SK-N-SH (cell line): ENCODE measurements at regions not wholly inside any gene's neighbourhood (a gene's known extent, or its start where the extent isn't known, plus 50 kb on each side); places are given as distances from the start of the nearest gene placed in this dataset.

Source experiments
- CTCF ChIA-PET: fragments of 300-600, 350-600 bp; formaldehyde crosslinking; extraction: SDS; loops from one replicate; lab custom pipeline; 2021; lab: Yijun Ruan, JAX
- POLR2A ChIA-PET: fragments of 350-600 bp; sonication (Branson Sonifier 250); formaldehyde crosslinking; extraction: SDS; loops from one replicate; lab custom pipeline; 2020; ENCODE audit warnings: antibody characterized with exemption, inconsistent platforms; lab: Yijun Ruan, JAX
- DNase-seq: peaks from one replicate; pipeline ENCODE4 v3.0.0; 2012
- H2AFZ ChIP-seq: fragments of 200-600 bp; sonication (generic); 2 replicates; pipeline ENCODE4 v1.8.1; 2016; ENCODE audit warnings: antibody characterized with exemption, mild to moderate bottlenecking, low read depth
- H3F3A ChIP-seq: fragments of 200-600 bp; sonication (generic); replicated peaks from 2 replicates; pipeline ENCODE3; 2016; ENCODE audit warnings: antibody characterized with exemption, mild to moderate bottlenecking; ENCODE audit not compliant: insufficient read depth
- H3K27ac ChIP-seq, 2 experiments: fragments of 200-500 bp in 1 of 2; fragments of 200-600 bp in 1 of 2; sonication (Bioruptor generic) in 1 of 2; sonication (generic), shearing (Covaris generic) in 1 of 2; 2 replicates each; pipeline versions ENCODE4 v1.5.1 to v1.6.1; 2014 to 2016; ENCODE audit warnings: low read depth in 2 of 2, inconsistent platforms in 1 of 2, low read length in 1 of 2, mild to moderate bottlenecking in 1 of 2, mixed read lengths in 1 of 2
- H3K27me3 ChIP-seq: fragments of 200-600 bp; sonication (generic), shearing (Covaris generic); 2 replicates; pipeline ENCODE4 v1.6.1; 2016; ENCODE audit warnings: mixed run types; ENCODE audit not compliant: insufficient read depth
- H3K36me3 ChIP-seq, 2 experiments: fragments of 200-500 bp in 1 of 2; fragments of 200-600 bp in 1 of 2; sonication (Bioruptor generic) in 1 of 2; sonication (generic) in 1 of 2; replicated peaks in 1 of 2; 2 replicates each; pipeline versions ENCODE3 to v1.5.1; 2014 to 2016; ENCODE audit warnings: low read length in 1 of 2, mild to moderate bottlenecking in 1 of 2; ENCODE audit not compliant: insufficient read depth in 2 of 2, control insufficient read depth in 1 of 2
- H3K4me1 ChIP-seq, 2 experiments: fragments of 200-500 bp in 1 of 2; fragments of 200-600 bp in 1 of 2; sonication (Bioruptor generic) in 1 of 2; sonication (generic), shearing (Covaris generic) in 1 of 2; 2 replicates each; pipeline versions ENCODE4 v1.5.1 to v1.6.1; 2014 to 2016; ENCODE audit warnings: low read depth in 1 of 2, low read length in 1 of 2, mixed run types in 1 of 2; ENCODE audit not compliant: insufficient read depth in 2 of 2, control insufficient read depth in 1 of 2
- H3K4me2 ChIP-seq: fragments of 200-600 bp; sonication (generic), shearing (Covaris generic); 2 replicates; pipeline ENCODE4 v1.6.1; 2017; ENCODE audit warnings: mixed run types
- H3K4me3 ChIP-seq, 2 experiments: fragments of 200-500 bp in 1 of 2; fragments of 200-600 bp in 1 of 2; sonication (Bioruptor generic) in 1 of 2; sonication (generic), shearing (Covaris generic) in 1 of 2; 2 replicates each; pipeline versions ENCODE4 v1.5.1 to v1.8.1; 2014 to 2016; ENCODE audit warnings: low read depth in 2 of 2, inconsistent platforms in 1 of 2, low read length in 1 of 2, mild to moderate bottlenecking in 1 of 2, mixed read lengths in 1 of 2, moderate library complexity in 1 of 2
- H3K79me2 ChIP-seq: fragments of 200-600 bp; sonication (generic); 2 replicates; pipeline ENCODE4 v1.8.1; 2017; ENCODE audit warnings: mild to moderate bottlenecking; ENCODE audit not compliant: insufficient read depth
- H3K9ac ChIP-seq: fragments of 200-600 bp; sonication (generic); 2 replicates; pipeline ENCODE4 v1.6.1; 2017; ENCODE audit warnings: mixed run types
- H3K9me2 ChIP-seq: fragments of 200-600 bp; sonication (generic); 2 replicates; pipeline ENCODE4 v1.6.1; 2017; ENCODE audit warnings: mixed run types
- H3K9me3 ChIP-seq: fragments of 200-600 bp; sonication (generic); 2 replicates; pipeline ENCODE4 v1.6.1; 2017; ENCODE audit warnings: mixed run types, mild to moderate bottlenecking, moderate library complexity
- H4K20me1 ChIP-seq: fragments of 200-600 bp; sonication (generic); 2 replicates; pipeline ENCODE4 v1.6.1; 2017; ENCODE audit warnings: mild to moderate bottlenecking, mixed run types; ENCODE audit not compliant: insufficient read depth
- CHD2 ChIP-seq: fragments of 150-350 bp; IDR thresholded peaks from 2 replicates; pipeline ENCODE4 v1.6.1; 2018; ENCODE audit warnings: low read length; ENCODE audit not compliant: partially characterized antibody
- CTCF ChIP-seq: fragments of 200-600 bp; sonication (generic); IDR thresholded peaks from 2 replicates; pipeline ENCODE4 v1.6.1; 2017; ENCODE audit warnings: antibody characterized with exemption, mild to moderate bottlenecking, moderate library complexity
- ELF1 ChIP-seq: IDR thresholded peaks from 2 replicates; pipeline ENCODE4 v1.4.0; 2012
- EZH2phosphoT487 ChIP-seq: fragments of 200-600 bp; sonication (generic); IDR thresholded peaks from 2 replicates; pipeline ENCODE4 v1.6.1; 2017; ENCODE audit warnings: low read depth, mixed run types, mild to moderate bottlenecking, antibody characterized with exemption, moderate library complexity, borderline replicate concordance
- FOSL2 ChIP-seq: IDR thresholded peaks from 2 replicates; pipeline ENCODE4 v1.4.0; 2012; ENCODE audit warnings: low read depth, mild to moderate bottlenecking, moderate library complexity, borderline replicate concordance
- FOXM1 ChIP-seq: IDR thresholded peaks from 2 replicates; pipeline ENCODE4 v1.4.0; 2012; ENCODE audit warnings: low read depth, mild to moderate bottlenecking
- GABPA ChIP-seq: IDR thresholded peaks from 2 replicates; pipeline ENCODE4 v1.4.0; 2012; ENCODE audit warnings: low read depth, mild to moderate bottlenecking
- JUND ChIP-seq: IDR thresholded peaks from 2 replicates; pipeline ENCODE4 v1.4.0; 2012
- NFIC ChIP-seq: IDR thresholded peaks from 2 replicates; pipeline ENCODE4 v1.4.0; 2012; ENCODE audit warnings: borderline replicate concordance
- POLR2AphosphoS5 ChIP-seq: IDR thresholded peaks from 2 replicates; pipeline ENCODE4 v1.6.1; 2012; ENCODE audit warnings: low read depth, low read length
- RAD21 ChIP-seq: IDR thresholded peaks from 2 replicates; pipeline ENCODE4 v1.6.1; 2012; ENCODE audit warnings: mild to moderate bottlenecking, low read length
- RFX5 ChIP-seq: IDR thresholded peaks from 2 replicates; pipeline ENCODE4 v1.6.1; 2012; ENCODE audit warnings: mild to moderate bottlenecking, improper control_type of control experiment, low read length
- SIN3A ChIP-seq: IDR thresholded peaks from 2 replicates; pipeline ENCODE4 v1.6.1; 2012; ENCODE audit warnings: low read depth, mild to moderate bottlenecking, low read length, moderate library complexity, borderline replicate concordance
- TAF1 ChIP-seq: IDR thresholded peaks from 2 replicates; pipeline ENCODE4 v1.6.1; 2012; ENCODE audit warnings: low read depth, mild to moderate bottlenecking, low read length, moderate library complexity, borderline replicate concordance
- TCF12 ChIP-seq: IDR thresholded peaks from 2 replicates; pipeline ENCODE4 v1.4.0; 2012
- USF1 ChIP-seq: IDR thresholded peaks from 2 replicates; pipeline ENCODE4 v1.4.0; 2012; ENCODE audit warnings: low read depth, borderline replicate concordance
- WGBS: methylation state at CpG from one replicate; pipeline ENCODE4 v1.1.6; 2017; ENCODE audit warnings: low lambda C conversion rate; 5-methylcytosine and 5-hydroxymethylcytosine counted together
- TF ChIP-seq, protein P1 (sequence below): fragments of 150-350 bp; IDR thresholded peaks from 2 replicates; pipeline ENCODE4 v1.6.1; 2017; ENCODE audit warnings: antibody characterized with exemption, low read length, low read depth, borderline replicate concordance
- TF ChIP-seq, protein P2 (sequence below): fragments of 150-350 bp; IDR thresholded peaks from 2 replicates; pipeline ENCODE4 v1.6.1; 2016; ENCODE audit warnings: mild to moderate bottlenecking, low read depth, low read length

DNA sequence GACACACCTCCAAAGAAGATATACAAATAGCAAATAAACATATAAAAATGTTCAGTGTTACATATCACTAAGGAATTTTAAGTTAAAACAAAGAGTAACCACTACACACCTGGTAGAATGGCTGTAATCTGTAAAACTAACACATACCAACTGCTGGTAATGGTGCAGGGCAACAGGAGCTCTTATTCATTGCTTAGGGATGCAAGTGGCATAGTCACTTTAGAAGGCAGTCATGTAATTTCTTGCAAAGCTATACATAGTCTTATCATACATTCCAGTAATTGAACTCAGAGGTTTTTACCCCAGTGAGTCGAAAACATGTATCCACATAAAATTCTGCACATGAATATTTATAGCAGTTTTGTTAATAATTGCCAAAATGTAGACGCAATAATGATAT, 906.8 kb upstream of the CITED2 start:
- H3K27ac ChIP-seq: no peak overlapping the region
- no peaks in the 10 kb centered on the region for H3K27me3 ChIP-seq
- ChIA-PET POLR2A (no interaction called here), CTCF (interaction anchor here (1.4 kb wide), 1 partner anchor 26 kb away, joined by 3 read pairs; no protein-coding TSS in a partner anchor)
- H3K4me1 ChIP-seq: no peaks in the 10 kb centered on the region; a peak in 1 of 4 replicates
- no peaks in the 10 kb centered on the region for H3K36me3 ChIP-seq
- 80% methylated on average over 2 of the region's 2 CpGs for WGBS
- no peaks in the 10 kb centered on the region for H3K79me2 ChIP-seq
- H3K4me3 ChIP-seq: no peak overlapping the region
- TF ChIP-seq FOXM1: no peak
- TF ChIP-seq, protein P1, sequence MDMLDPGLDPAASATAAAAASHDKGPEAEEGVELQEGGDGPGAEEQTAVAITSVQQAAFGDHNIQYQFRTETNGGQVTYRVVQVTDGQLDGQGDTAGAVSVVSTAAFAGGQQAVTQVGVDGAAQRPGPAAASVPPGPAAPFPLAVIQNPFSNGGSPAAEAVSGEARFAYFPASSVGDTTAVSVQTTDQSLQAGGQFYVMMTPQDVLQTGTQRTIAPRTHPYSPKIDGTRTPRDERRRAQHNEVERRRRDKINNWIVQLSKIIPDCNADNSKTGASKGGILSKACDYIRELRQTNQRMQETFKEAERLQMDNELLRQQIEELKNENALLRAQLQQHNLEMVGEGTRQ: no peak
- TF ChIP-seq SIN3A: no peak
- no peak for TF ChIP-seq NFIC
- no peak for TF ChIP-seq TAF1
- no peak for TF ChIP-seq EZH2phosphoT487
- no peak for TF ChIP-seq RAD21
- TF ChIP-seq POLR2AphosphoS5: no peak
- no peak for TF ChIP-seq FOSL2
- TF ChIP-seq ELF1: no peak
- TF ChIP-seq, protein P2, sequence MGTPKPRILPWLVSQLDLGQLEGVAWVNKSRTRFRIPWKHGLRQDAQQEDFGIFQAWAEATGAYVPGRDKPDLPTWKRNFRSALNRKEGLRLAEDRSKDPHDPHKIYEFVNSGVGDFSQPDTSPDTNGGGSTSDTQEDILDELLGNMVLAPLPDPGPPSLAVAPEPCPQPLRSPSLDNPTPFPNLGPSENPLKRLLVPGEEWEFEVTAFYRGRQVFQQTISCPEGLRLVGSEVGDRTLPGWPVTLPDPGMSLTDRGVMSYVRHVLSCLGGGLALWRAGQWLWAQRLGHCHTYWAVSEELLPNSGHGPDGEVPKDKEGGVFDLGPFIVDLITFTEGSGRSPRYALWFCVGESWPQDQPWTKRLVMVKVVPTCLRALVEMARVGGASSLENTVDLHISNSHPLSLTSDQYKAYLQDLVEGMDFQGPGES: no peak
- TF ChIP-seq JUND: no peak
- TF ChIP-seq GABPA: no peak
- no peak for TF ChIP-seq CHD2
- TF ChIP-seq RFX5: no peak
- no peak for TF ChIP-seq TCF12
- TF ChIP-seq CTCF: no peak
- H2AFZ ChIP-seq: no peak overlapping the region
- H4K20me1 ChIP-seq: no peaks in the 10 kb centered on the region
- H3K9ac ChIP-seq: no peak overlapping the region
- no peak for DNase-seq
- H3K9me3 ChIP-seq: no peaks in the 10 kb centered on the region
- H3F3A ChIP-seq: no peaks in the 10 kb centered on the region
- H3K4me2 ChIP-seq: no peak overlapping the region
- H3K9me2 ChIP-seq: no peaks in the 10 kb centered on the region

- Histone ChIP-seq H3K9ac (no peak overlapping the region), H3K27ac (no peak overlapping the region), H3K9me3 (no peaks in the 10 kb centered on the region), H3K4me1 (no peaks in the 10 kb centered on the region), H3K9me2 (no peaks in the 10 kb centered on the region), H3K27me3 (no peaks in the 10 kb centered on the region), H4K20me1 (no peaks in the 10 kb centered on the region), H3K36me3 (no peaks in the 10 kb centered on the region), H2AFZ (no peak overlapping the region), H3K79me2 (no peaks in the 10 kb centered on the region), H3F3A (no peaks in the 10 kb centered on the region), H3K4me3 (no peak overlapping the region), H3K4me2 (no peak overlapping the region)
- POLR2A ChIA-PET: no interaction called here
- no peak for DNase-seq
- TF ChIP-seq USF1 (no peak), SIN3A (no peak)
- CTCF ChIA-PET: no interaction called here
- 15% methylated on average over 1 of the region's 1 CpG for WGBS
Observed at GRCh38 chr6:140276719-140277118, 902.3 kb upstream of the CITED2 start.
